Central memory CD8-positive, alpha-beta T cell (primary cell): ENCODE measurements at regions not wholly inside any gene's neighbourhood (a gene's known extent, or its start where the extent isn't known, plus 50 kb on each side); places are given as distances from the start of the nearest gene placed in this dataset.
"Not testable (repeated sequence)": the region's sequence is repeated elsewhere in the genome, so short reads cannot be mapped to it uniquely, and the experiment has no call there.

Source experiments
- ATAC-seq: fragments of 150-1000 bp; cut with Tn5 transposase; replicated peaks from 2 replicates; pipeline ENCODE4 v1.10.0; 2022; ENCODE audit warnings: mild to moderate bottlenecking, moderate FRiP score, moderate number of reproducible peaks; ENCODE audit not compliant: poor library complexity, severe bottlenecking; ENCODE audit errors: extremely low read depth
- DNase-seq, 2 donors: peaks; one replicate each; pipeline ENCODE4 v3.0.0; 2021; ENCODE audit warnings: low spot score in 2 of 2
- H3K27ac Mint-ChIP-seq: one replicate; pipeline ENCODE4 v1.8.0; 2022; ENCODE audit warnings: low read depth, mild to moderate bottlenecking, moderate library complexity, mixed read lengths
- H3K27me3 Mint-ChIP-seq: one replicate; pipeline ENCODE4 v1.8.0; 2022; ENCODE audit warnings: mixed read lengths
- H3K36me3 Mint-ChIP-seq: one replicate; pipeline ENCODE4 v1.8.0; 2022; ENCODE audit warnings: mild to moderate bottlenecking, moderate library complexity, mixed read lengths; ENCODE audit not compliant: insufficient read depth
- H3K4me1 Mint-ChIP-seq: one replicate; pipeline ENCODE4 v1.8.0; 2022; ENCODE audit warnings: mixed read lengths
- H3K4me3 Mint-ChIP-seq: one replicate; pipeline ENCODE4 v1.8.0; 2022; ENCODE audit warnings: mild to moderate bottlenecking, moderate library complexity, mixed read lengths
- H3K9me3 Mint-ChIP-seq: one replicate; pipeline ENCODE4 v1.8.0; 2022; ENCODE audit warnings: mixed read lengths

- no peaks in the 10 kb centered on the region for H3K4me1 Mint-ChIP-seq
- H3K27me3 Mint-ChIP-seq = no peaks in the 10 kb centered on the region
- DNase-seq (no peak), ATAC-seq (no peak)
- H3K4me3 Mint-ChIP-seq = no peak overlapping the region
- no peaks in the 10 kb centered on the region for H3K36me3 Mint-ChIP-seq
- peaks cover 6% of the 10 kb centered on the region for H3K9me3 Mint-ChIP-seq
- no peak overlapping the region for H3K27ac Mint-ChIP-seq
Measured at GRCh38 chr7:9283246-9283645, 849.8 kb downstream of the NXPH1 start.

GRCh38 chr7:9302436-9302835 is 869.0 kb downstream of the NXPH1 start:
- no peaks in the 10 kb centered on the region for H3K4me1 Mint-ChIP-seq
- ATAC-seq (no peak), DNase-seq (no peak)
- no peak overlapping the region for H3K4me3 Mint-ChIP-seq
- peaks cover 5% of the 10 kb centered on the region for H3K9me3 Mint-ChIP-seq
- no peak overlapping the region for H3K27ac Mint-ChIP-seq
- H3K27me3 Mint-ChIP-seq = no peaks in the 10 kb centered on the region
- H3K36me3 Mint-ChIP-seq = no peaks in the 10 kb centered on the region

GRCh38 chr7:9307131-9307530 is 873.7 kb downstream of the NXPH1 start:
- no peaks in the 10 kb centered on the region for H3K27me3 Mint-ChIP-seq
- H3K27ac Mint-ChIP-seq = no peak overlapping the region
- H3K36me3 Mint-ChIP-seq = no peaks in the 10 kb centered on the region
- H3K4me1 Mint-ChIP-seq = no peaks in the 10 kb centered on the region
- ATAC-seq = no peak
- H3K4me3 Mint-ChIP-seq = no peak overlapping the region
- peaks cover 6% of the 10 kb centered on the region for H3K9me3 Mint-ChIP-seq
- DNase-seq = no peak

- Mint-ChIP-seq H3K4me1 (no peaks in the 10 kb centered on the region), H3K27me3 (no peaks in the 10 kb centered on the region), H3K27ac (no peak overlapping the region), H3K9me3 (peaks cover 12% of the 10 kb centered on the region), H3K4me3 (no peak overlapping the region), H3K36me3 (peaks cover 4% of the 10 kb centered on the region)
- DNase-seq (no peak), ATAC-seq (no peak)
Measured at GRCh38 chr7:9324513-9324912, 891.1 kb downstream of the NXPH1 start.

GRCh38 chr7:9328296-9328695 is 894.9 kb downstream of the NXPH1 start:
- Mint-ChIP-seq H3K36me3 (peaks cover 2% of the 10 kb centered on the region), H3K4me3 (no peak overlapping the region), H3K27me3 (no peaks in the 10 kb centered on the region), H3K9me3 (peaks cover 25% of the 10 kb centered on the region), H3K27ac (no peak overlapping the region), H3K4me1 (no peaks in the 10 kb centered on the region)
- DNase-seq (no peak), ATAC-seq (no peak)

GRCh38 chr7:9349625-9350024 is 916.2 kb downstream of the NXPH1 start:
- ATAC-seq (no peak), DNase-seq (no peak)
- Mint-ChIP-seq H3K27me3 (no peaks in the 10 kb centered on the region), H3K4me3 (no peak overlapping the region), H3K9me3 (peaks cover 15% of the 10 kb centered on the region), H3K27ac (no peak overlapping the region), H3K4me1 (no peaks in the 10 kb centered on the region), H3K36me3 (no peaks in the 10 kb centered on the region)

- H3K27me3 Mint-ChIP-seq = no peaks in the 10 kb centered on the region
- H3K4me3 Mint-ChIP-seq = no peak overlapping the region
- H3K36me3 Mint-ChIP-seq = no peaks in the 10 kb centered on the region
- peaks cover 7% of the 10 kb centered on the region for H3K9me3 Mint-ChIP-seq
- no peak for DNase-seq
- H3K4me1 Mint-ChIP-seq = no peaks in the 10 kb centered on the region
- no peak for ATAC-seq
- no peak overlapping the region for H3K27ac Mint-ChIP-seq
Measured at GRCh38 chr7:9391221-9391620, 957.8 kb downstream of the NXPH1 start.

- H3K27me3 Mint-ChIP-seq = no peaks in the 10 kb centered on the region
- H3K27ac Mint-ChIP-seq = no peak overlapping the region
- H3K4me3 Mint-ChIP-seq = no peak overlapping the region
- ATAC-seq (no peak), DNase-seq (no peak)
- H3K9me3 Mint-ChIP-seq = peaks cover 7% of the 10 kb centered on the region
- no peaks in the 10 kb centered on the region for H3K36me3 Mint-ChIP-seq
- no peaks in the 10 kb centered on the region for H3K4me1 Mint-ChIP-seq
Measured at GRCh38 chr7:9391984-9392383, 958.6 kb downstream of the NXPH1 start.

GRCh38 chr7:9404386-9404785 is 971.0 kb downstream of the NXPH1 start:
- not testable (repeated sequence) for H3K9me3 Mint-ChIP-seq, H3K4me3 Mint-ChIP-seq, H3K27ac Mint-ChIP-seq, H3K27me3 Mint-ChIP-seq, H3K4me1 Mint-ChIP-seq, ATAC-seq, DNase-seq, H3K36me3 Mint-ChIP-seq

- DNase-seq (no peak), ATAC-seq (no peak)
- Mint-ChIP-seq H3K36me3 (no peaks in the 10 kb centered on the region), H3K4me3 (no peak overlapping the region), H3K9me3 (peaks cover 6% of the 10 kb centered on the region), H3K4me1 (no peaks in the 10 kb centered on the region), H3K27ac (no peak overlapping the region), H3K27me3 (no peaks in the 10 kb centered on the region)
Measured at GRCh38 chr7:9407816-9408215, 974.4 kb downstream of the NXPH1 start.

GRCh38 chr7:9453521-9453920 is 1020.1 kb downstream of the NXPH1 start:
- H3K36me3 Mint-ChIP-seq = no peaks in the 10 kb centered on the region
- H3K4me1 Mint-ChIP-seq = no peaks in the 10 kb centered on the region
- no peak overlapping the region for H3K4me3 Mint-ChIP-seq
- ATAC-seq = no peak
- H3K27me3 Mint-ChIP-seq = no peaks in the 10 kb centered on the region
- DNase-seq = no peak
- H3K9me3 Mint-ChIP-seq = peaks cover 6% of the 10 kb centered on the region
- no peak overlapping the region for H3K27ac Mint-ChIP-seq

GRCh38 chr7:9488555-9488954 is 1055.1 kb downstream of the NXPH1 start:
- ATAC-seq (no peak), DNase-seq (no peak)

GRCh38 chr7:9498303-9498702 is 1064.9 kb downstream of the NXPH1 start:
- no peak for ATAC-seq
- DNase-seq = no peak
- H3K36me3 Mint-ChIP-seq = no peaks in the 10 kb centered on the region
- H3K27ac Mint-ChIP-seq = no peak overlapping the region
- H3K4me3 Mint-ChIP-seq = no peak overlapping the region
- no peaks in the 10 kb centered on the region for H3K27me3 Mint-ChIP-seq
- peaks cover 22% of the 10 kb centered on the region for H3K9me3 Mint-ChIP-seq
- H3K4me1 Mint-ChIP-seq = no peaks in the 10 kb centered on the region

More at GRCh38 chr7:9488555-9488954, 1055.1 kb downstream of the NXPH1 start:
- Mint-ChIP-seq H3K27ac (no peak overlapping the region), H3K27me3 (no peaks in the 10 kb centered on the region), H3K4me3 (no peak overlapping the region), H3K9me3 (peaks cover 19% of the 10 kb centered on the region), H3K36me3 (no peaks in the 10 kb centered on the region), H3K4me1 (no peaks in the 10 kb centered on the region)

GRCh38 chr7:9502269-9502668 is 1068.9 kb downstream of the NXPH1 start:
- Mint-ChIP-seq H3K4me1 (no peaks in the 10 kb centered on the region), H3K36me3 (no peaks in the 10 kb centered on the region), H3K9me3 (peaks cover 25% of the 10 kb centered on the region), H3K27me3 (no peaks in the 10 kb centered on the region), H3K4me3 (no peak overlapping the region), H3K27ac (no peak overlapping the region)
- ATAC-seq (no peak), DNase-seq (no peak)
